ENCODE measurements at regions not wholly inside any gene's neighbourhood (a gene's known extent, or its start where the extent isn't known, plus 50 kb on each side); places are given as distances from the start of the nearest gene placed in this dataset.

- TF ChIP-seq, protein P1, sequence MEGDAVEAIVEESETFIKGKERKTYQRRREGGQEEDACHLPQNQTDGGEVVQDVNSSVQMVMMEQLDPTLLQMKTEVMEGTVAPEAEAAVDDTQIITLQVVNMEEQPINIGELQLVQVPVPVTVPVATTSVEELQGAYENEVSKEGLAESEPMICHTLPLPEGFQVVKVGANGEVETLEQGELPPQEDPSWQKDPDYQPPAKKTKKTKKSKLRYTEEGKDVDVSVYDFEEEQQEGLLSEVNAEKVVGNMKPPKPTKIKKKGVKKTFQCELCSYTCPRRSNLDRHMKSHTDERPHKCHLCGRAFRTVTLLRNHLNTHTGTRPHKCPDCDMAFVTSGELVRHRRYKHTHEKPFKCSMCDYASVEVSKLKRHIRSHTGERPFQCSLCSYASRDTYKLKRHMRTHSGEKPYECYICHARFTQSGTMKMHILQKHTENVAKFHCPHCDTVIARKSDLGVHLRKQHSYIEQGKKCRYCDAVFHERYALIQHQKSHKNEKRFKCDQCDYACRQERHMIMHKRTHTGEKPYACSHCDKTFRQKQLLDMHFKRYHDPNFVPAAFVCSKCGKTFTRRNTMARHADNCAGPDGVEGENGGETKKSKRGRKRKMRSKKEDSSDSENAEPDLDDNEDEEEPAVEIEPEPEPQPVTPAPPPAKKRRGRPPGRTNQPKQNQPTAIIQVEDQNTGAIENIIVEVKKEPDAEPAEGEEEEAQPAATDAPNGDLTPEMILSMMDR (IDR thresholded peaks at IDR 0.05; ENCODE audit: poor library complexity, severe bottlenecking), result no peak
- TF ChIP-seq EP300 (conservative IDR thresholded peaks at IDR 0.05; ENCODE audit: poor library complexity, severe bottlenecking), result no peak
- TF ChIP-seq, protein P2, sequence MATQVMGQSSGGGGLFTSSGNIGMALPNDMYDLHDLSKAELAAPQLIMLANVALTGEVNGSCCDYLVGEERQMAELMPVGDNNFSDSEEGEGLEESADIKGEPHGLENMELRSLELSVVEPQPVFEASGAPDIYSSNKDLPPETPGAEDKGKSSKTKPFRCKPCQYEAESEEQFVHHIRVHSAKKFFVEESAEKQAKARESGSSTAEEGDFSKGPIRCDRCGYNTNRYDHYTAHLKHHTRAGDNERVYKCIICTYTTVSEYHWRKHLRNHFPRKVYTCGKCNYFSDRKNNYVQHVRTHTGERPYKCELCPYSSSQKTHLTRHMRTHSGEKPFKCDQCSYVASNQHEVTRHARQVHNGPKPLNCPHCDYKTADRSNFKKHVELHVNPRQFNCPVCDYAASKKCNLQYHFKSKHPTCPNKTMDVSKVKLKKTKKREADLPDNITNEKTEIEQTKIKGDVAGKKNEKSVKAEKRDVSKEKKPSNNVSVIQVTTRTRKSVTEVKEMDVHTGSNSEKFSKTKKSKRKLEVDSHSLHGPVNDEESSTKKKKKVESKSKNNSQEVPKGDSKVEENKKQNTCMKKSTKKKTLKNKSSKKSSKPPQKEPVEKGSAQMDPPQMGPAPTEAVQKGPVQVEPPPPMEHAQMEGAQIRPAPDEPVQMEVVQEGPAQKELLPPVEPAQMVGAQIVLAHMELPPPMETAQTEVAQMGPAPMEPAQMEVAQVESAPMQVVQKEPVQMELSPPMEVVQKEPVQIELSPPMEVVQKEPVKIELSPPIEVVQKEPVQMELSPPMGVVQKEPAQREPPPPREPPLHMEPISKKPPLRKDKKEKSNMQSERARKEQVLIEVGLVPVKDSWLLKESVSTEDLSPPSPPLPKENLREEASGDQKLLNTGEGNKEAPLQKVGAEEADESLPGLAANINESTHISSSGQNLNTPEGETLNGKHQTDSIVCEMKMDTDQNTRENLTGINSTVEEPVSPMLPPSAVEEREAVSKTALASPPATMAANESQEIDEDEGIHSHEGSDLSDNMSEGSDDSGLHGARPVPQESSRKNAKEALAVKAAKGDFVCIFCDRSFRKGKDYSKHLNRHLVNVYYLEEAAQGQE (IDR thresholded peaks at IDR 0.05; ENCODE audit: borderline replicate concordance), result no peak
- no peak for TF ChIP-seq POLR2AphosphoS5 (IDR thresholded peaks at IDR 0.05)
- no peak for TF ChIP-seq EZH2 (IDR thresholded peaks at IDR 0.05; ENCODE audit: borderline replicate concordance, insufficient read depth, low read length, poor library complexity, severe bottlenecking)
These were observed 540.0 kb upstream of the TBX3 start for GRCh38 chr12:115223991-115224390.
